ENCODE measurements at regions not wholly inside any gene's neighbourhood (a gene's known extent, or its start where the extent isn't known, plus 50 kb on each side); places are given as distances from the start of the nearest gene placed in this dataset.

DNA sequence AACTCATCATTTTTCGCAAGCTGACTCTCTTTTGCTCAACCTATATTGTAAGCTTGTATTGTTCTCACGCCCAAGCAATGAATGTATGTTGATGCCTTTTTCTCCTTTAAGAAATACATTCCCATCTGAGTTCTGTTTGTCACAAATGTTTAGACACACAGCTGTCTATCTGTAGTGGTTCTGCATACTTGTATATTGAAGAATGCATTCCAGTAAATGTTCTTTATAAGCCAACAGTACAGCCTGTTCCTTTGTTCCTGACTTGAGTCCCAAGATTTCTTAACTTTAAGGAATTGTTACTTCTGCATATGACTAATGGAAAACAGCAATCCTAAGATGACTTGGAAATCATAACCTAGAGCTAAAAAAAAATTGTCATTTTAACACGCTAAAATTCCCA, 849.1 kb upstream of the POU3F3 start:
- H3K36me3 ChIP-seq = no peaks in the 10 kb centered on the region
- no peak overlapping the region for H3K27ac ChIP-seq
- no peaks in the 10 kb centered on the region for H3K9me3 ChIP-seq
- ATAC-seq (ENCODE audit: insufficient number of reproducible peaks, low FRiP score, low read depth) (no peak), DNase-seq (ENCODE audit: low spot score) (no peak)
- no peaks in the 10 kb centered on the region for H3K27me3 ChIP-seq (replicated peaks; ENCODE audit: insufficient read depth)
- H3K4me3 ChIP-seq = no peak overlapping the region
- H3K4me1 ChIP-seq (ENCODE audit: control insufficient read depth in 1 of 2, low read depth in 2 of 2) = no peaks in the 10 kb centered on the region
- TF ChIP-seq, protein P1, sequence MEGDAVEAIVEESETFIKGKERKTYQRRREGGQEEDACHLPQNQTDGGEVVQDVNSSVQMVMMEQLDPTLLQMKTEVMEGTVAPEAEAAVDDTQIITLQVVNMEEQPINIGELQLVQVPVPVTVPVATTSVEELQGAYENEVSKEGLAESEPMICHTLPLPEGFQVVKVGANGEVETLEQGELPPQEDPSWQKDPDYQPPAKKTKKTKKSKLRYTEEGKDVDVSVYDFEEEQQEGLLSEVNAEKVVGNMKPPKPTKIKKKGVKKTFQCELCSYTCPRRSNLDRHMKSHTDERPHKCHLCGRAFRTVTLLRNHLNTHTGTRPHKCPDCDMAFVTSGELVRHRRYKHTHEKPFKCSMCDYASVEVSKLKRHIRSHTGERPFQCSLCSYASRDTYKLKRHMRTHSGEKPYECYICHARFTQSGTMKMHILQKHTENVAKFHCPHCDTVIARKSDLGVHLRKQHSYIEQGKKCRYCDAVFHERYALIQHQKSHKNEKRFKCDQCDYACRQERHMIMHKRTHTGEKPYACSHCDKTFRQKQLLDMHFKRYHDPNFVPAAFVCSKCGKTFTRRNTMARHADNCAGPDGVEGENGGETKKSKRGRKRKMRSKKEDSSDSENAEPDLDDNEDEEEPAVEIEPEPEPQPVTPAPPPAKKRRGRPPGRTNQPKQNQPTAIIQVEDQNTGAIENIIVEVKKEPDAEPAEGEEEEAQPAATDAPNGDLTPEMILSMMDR (IDR thresholded peaks at IDR 0.05) = no peak

DNA sequence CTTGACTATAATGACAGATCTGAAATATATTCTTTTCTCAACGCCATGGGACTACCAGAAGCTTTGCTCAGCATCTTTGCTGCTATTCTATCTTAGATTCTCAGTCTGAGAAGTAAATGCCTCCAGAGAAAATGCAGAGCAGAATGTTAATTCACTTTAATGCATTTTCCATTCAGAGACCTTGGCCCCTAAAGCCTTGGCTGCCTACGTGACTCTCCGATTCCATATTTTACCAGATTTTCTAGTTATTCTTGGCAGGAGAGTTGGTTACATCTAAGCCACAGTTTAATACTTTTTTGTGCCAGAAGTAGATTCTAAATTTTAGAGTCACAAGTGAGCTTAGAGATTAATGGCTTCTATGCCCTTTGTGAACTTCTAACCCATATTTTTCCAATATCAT, 837.1 kb upstream of the POU3F3 start:
- no peak for DNase-seq (ENCODE audit: low spot score)
- ATAC-seq (ENCODE audit: insufficient number of reproducible peaks, low FRiP score, low read depth) = no peak
- TF ChIP-seq, protein P1 (IDR thresholded peaks at IDR 0.05) = no peak

GRCh38 chr2:104023306-104023705, 830.6 kb upstream of the POU3F3 start:
- Histone ChIP-seq H3K9me3 (no peaks in the 10 kb centered on the region), H3K27me3 (replicated peaks; ENCODE audit: insufficient read depth) (no peaks in the 10 kb centered on the region), H3K36me3 (no peaks in the 10 kb centered on the region), H3K27ac (no peak overlapping the region), H3K4me3 (no peak overlapping the region), H3K4me1 (ENCODE audit: control insufficient read depth in 1 of 2, low read depth in 2 of 2) (no peaks in the 10 kb centered on the region)
- ATAC-seq (ENCODE audit: insufficient number of reproducible peaks, low FRiP score, low read depth) (no peak), DNase-seq (ENCODE audit: low spot score) (no peak)
- TF ChIP-seq, protein P1 (IDR thresholded peaks at IDR 0.05) = no peak

More for the DNA sequence above, 837.1 kb upstream of the POU3F3 start:
- Histone ChIP-seq H3K27me3 (replicated peaks; ENCODE audit: insufficient read depth) (no peaks in the 10 kb centered on the region), H3K36me3 (no peaks in the 10 kb centered on the region), H3K4me3 (no peak overlapping the region), H3K4me1 (ENCODE audit: control insufficient read depth in 1 of 2, low read depth in 2 of 2) (no peaks in the 10 kb centered on the region), H3K27ac (no peak overlapping the region), H3K9me3 (no peaks in the 10 kb centered on the region)

DNA sequence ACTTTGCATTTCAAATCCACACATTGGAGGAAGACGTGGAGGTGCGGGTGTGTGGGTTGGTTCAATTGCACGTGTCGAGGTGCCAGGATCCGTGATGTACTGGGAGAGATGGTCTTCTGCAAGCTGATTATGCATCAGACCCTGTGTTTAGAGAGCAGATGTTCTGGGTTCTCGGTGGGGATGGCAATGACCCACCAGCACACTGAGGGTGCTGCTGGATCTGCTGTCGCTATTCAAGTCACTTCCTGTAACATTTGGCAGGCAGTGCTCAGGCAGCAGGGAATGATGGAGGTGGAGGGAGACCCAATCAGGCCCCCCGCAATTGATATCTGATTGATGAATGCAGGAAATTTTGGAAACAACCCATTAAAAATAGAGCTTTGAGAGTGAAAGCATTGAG, 830.1 kb upstream of the POU3F3 start:
- no peak for DNase-seq (ENCODE audit: low spot score)
- no peak for ATAC-seq (ENCODE audit: insufficient number of reproducible peaks, low FRiP score, low read depth)
- Histone ChIP-seq H3K4me3 (no peak overlapping the region), H3K27me3 (replicated peaks; ENCODE audit: insufficient read depth) (no peaks in the 10 kb centered on the region), H3K4me1 (ENCODE audit: control insufficient read depth in 1 of 2, low read depth in 2 of 2) (no peaks in the 10 kb centered on the region), H3K27ac (no peak overlapping the region), H3K9me3 (no peaks in the 10 kb centered on the region), H3K36me3 (no peaks in the 10 kb centered on the region)
- TF ChIP-seq, protein P1 (IDR thresholded peaks at IDR 0.05) = no peak

- DNase-seq (ENCODE audit: low spot score) (no peak), ATAC-seq (ENCODE audit: insufficient number of reproducible peaks, low FRiP score, low read depth) (no peak)
- H3K27ac ChIP-seq = no peak overlapping the region
- TF ChIP-seq, protein P1 (IDR thresholded peaks at IDR 0.05) = no peak
- no peaks in the 10 kb centered on the region for H3K36me3 ChIP-seq
- no peaks in the 10 kb centered on the region for H3K4me1 ChIP-seq (ENCODE audit: control insufficient read depth in 1 of 2, low read depth in 2 of 2)
- H3K4me3 ChIP-seq = no peak overlapping the region
- H3K9me3 ChIP-seq = no peaks in the 10 kb centered on the region
- no peaks in the 10 kb centered on the region for H3K27me3 ChIP-seq (replicated peaks; ENCODE audit: insufficient read depth)
These were observed 828.6 kb upstream of the POU3F3 start for GRCh38 chr2:104025295-104025694.

Data from thoracic aorta (tissue), 2 donors.